Glomerular visceral epithelial cell (primary cell): ENCODE measurements at regions not wholly inside any gene's neighbourhood (a gene's known extent, or its start where the extent isn't known, plus 50 kb on each side); places are given as distances from the start of the nearest gene placed in this dataset.

ENCODE experiments used
- DNase-seq: peaks from one replicate; pipeline ENCODE4 v3.0.0-alpha.2; 2016; ENCODE audit errors: extremely low spot score

DNA sequence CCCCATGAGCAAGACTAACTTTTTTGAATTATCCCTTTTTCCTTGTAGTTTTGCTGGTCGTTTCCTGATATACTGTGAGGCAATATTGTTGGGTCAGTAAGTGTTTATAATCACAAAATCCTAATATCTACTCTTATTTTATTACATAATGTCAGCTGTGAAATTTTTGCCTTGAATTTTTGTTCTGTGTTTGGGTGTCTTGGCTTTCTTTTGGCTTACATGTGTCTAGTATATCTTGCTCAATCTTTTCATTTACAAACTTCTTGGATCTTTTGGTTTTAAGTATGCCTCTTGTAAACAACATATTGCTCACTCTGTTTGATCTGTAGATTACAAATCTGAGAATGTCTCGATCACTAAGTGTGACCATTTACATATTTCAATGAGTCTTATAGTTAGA, 330.3 kb upstream of the ARGLU1 start:
- DNase-seq, result no peak

DNA sequence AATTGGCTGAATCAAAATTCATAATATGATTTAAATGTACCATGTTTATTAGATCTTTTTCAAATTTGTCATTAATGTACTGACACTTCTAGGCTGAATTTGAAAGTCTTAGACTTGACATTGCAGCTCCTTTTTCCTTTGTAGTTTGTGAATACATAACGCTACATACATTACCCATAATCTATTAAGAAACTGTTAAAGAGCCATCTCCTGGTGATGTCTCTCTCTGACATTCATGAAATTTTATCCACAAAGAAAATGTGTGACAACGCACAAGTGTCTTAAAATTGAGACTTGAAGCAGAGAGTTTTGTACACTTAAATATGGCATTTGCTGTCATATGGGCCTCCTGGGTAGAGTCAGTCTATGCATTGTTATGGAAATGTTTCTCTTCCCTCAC, 320.2 kb upstream of the ARGLU1 start:
- DNase-seq, result no peak

DNA sequence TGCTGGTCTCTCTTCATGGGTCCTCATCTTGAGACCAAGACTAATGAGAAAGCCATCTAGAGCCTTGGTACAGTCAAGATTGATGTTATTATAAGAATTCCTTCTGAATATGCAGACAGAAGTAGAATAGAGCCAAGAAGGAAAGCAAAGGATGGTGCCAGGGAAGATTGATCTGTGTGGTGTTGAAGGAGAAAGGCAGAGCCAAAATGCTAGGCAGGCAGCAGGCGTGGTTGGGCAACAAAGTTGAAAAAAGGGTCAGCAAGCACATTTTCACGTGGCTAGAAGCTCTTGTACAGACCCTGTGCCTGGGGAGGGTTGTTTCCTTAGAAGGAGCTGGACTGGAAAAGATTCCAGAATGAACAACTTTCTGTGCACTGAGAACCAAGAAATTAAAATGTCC, 319.7 kb upstream of the ARGLU1 start:
- no peak for DNase-seq

DNA sequence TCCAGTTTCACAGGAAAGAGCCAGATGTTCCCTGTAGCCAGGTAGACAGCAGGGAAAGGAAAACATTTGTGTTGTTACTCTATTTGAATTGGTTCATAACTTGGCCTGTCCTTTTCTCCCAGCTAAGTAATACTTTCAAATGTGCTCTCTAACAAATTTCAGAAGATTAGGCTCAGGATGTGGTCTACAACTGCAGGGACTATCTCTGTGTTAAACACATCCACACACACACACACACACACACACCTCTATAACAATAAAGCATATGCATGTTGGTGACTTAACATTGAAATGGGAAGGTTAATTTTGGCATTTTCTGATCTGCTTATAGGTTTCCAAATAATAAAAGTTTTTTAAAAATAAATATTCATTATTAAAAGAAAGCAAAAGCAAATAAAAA, 316.0 kb upstream of the ARGLU1 start:
- no peak for DNase-seq

DNA sequence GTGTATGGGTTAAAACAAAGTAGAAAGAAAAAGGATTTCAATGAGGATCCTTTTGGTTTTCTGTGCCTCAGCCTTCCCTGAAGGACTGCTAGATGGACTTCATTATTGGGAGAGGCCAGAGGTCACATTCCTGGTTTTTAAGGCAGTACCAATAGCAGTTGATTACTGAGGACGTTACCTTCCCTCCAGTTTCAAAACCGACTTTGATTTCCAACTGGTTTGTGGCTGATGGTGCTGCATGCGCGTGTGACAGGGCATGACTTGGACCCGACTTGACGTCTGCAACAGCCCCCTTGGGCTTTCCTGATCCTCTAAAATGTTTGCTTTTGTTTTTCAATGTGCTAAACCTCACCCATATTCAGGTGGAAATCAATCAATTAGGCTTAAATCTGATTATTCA, 314.3 kb upstream of the ARGLU1 start:
- no peak for DNase-seq

DNA sequence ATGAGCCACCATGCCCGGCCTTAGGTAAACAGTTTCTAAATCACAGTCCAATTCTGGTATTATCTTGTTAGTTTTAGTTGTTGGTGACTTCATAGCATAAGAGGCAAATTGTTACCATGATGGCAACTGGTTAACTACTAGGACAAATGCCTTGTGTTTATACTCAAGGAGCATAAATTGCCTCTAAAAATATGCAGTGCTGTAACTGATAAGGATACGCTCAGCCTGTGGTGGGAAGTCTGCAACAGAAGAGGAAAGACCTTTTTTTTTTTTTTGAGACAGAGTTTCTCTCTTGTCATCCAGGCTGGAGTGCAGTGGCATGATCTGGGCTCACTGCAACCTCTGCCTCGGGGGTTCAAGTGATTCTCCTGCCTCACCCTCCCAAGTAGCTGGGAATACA, 311.9 kb upstream of the ARGLU1 start:
- no peak for DNase-seq

DNA sequence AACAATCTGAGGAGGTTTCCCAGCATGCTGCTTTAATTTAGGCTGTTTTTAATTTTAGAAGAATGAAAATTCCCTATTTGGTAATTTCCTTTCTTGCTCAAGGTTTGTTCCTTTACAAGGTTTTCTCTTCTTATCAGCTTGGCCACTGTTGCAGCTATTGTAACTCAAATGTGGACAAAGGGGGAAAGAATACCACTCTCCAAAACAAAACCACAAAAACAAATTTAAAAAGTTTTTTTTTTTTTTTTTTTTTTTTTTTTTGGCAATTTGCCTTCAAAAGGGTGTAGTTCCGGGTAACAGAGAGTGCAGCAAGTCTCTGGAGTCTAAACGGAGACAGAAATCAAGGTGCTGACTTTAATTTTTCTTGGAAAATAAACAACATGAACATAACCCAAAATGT, 306.4 kb upstream of the ARGLU1 start:
- DNase-seq, result no peak

DNA sequence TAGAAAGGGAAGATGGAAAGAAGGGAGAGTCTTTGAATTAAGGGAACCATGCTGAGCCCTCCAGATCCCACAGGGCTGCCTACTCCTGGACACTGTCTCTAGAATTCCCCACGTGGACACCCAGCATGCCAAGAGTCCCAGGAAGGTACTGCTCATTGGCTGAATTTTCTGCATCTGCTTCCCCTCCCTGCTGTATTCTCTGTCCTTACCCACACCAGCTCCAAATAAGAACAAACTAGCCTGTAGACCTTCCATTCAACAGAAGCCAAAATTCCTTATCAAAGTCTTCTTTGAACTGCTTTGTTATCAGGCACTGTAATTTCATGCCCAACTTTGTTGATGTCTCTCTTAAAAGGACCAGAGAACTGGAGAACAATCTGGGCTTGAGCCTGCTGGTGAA, 305.9 kb upstream of the ARGLU1 start:
- DNase-seq, result no peak

DNA sequence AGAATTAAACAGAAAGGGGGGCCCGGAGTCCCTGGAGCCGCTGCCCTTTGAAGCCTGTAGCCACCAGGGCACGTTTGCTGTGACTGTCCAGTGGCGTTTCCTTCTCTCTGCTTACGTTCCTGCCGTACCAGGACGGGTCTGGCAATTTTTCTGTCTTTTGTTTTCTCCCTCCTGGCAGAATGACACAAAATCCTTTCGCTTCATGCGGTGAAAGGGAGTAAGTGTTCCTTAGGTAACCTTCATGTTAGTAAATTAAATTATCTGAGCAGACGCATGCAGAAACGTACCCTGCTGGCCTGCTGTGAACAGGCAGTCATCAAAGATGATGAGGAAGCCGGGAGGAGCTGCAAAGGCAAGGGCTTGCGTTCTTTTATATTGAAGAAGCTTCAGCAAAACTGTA, 299.3 kb upstream of the ARGLU1 start:
- DNase-seq, result peak; percentile 4

DNA sequence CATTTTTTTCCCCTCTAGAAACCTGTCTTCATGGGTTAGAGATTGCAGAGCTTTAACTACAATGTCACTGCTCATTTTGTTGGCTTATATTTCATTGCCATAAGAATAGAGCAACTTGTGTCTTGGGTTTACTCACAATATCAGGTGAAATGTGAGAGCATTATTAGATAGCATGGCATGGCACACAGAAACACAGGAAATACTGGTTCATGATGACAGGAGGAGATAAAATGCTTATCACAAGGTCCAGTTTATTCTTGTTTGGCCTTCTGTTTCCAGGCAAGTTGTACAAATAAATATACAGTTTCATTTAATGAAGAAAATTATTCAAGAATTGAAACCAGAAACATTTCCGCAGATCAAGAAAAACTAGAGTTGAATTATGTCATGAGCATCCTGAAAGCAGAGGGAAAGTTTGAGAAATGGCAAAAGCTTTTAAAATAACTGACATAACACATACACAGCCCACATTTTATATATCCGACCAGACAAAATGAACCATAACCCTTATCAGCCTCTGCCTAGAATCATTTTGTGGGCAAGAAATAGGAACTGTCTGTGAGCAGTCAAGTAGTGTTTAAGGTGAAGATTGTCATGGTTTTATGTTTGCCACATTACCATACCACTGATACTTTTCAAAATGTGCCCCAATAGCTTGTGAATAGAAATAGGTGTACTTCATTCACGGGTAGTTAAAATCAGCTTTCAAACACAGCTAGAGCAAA, 297.9 kb upstream of the ARGLU1 start:
- no peak for DNase-seq

DNA sequence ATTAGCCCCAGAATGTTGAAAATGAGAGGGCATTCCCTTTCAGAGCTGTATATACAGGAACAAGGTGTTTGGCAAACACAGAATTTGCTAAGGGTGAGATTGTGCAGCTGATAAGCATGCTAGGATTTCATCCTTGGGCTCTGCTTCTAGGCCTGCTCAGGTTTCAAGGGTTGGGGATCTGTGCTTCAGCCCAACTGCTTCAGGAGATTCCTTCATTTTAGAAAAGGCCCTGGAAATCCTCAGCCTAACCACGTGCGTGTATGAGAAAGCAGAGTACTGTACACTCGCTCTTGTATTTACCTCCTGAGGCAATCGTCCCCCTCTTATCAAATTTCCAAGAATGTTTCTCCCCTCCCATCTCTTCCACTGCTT, 291.6 kb upstream of the ARGLU1 start:
- no peak for DNase-seq

DNA sequence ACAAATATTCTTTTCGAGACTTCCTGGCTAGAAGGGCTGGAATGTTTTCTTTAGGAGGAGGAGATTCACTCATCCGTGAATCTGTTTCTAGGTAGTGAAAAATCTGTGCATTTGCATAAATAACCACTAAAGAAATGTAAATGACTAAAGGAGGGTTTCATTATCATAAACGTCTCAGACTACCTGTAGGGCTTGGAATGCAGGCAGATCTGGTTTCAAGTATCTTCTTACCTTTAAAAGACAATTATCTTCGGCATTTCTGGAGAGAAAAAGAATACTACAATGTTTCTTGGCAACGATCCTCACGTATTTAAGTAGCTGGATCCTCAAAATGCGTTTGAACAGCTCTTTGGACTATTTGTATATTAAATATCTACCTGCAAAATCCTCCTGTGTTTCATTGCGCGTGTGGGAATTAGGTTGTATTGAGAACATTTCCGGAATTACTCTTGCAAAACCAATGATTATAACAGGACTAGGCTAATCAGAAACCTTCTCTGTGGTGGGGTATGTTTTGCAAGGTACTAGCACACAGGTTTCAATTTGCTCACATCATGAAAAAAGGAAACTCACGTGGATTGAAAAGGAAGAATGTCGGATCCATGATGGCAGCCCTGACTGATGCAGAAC, 291.1 kb upstream of the ARGLU1 start:
- no peak for DNase-seq

DNA sequence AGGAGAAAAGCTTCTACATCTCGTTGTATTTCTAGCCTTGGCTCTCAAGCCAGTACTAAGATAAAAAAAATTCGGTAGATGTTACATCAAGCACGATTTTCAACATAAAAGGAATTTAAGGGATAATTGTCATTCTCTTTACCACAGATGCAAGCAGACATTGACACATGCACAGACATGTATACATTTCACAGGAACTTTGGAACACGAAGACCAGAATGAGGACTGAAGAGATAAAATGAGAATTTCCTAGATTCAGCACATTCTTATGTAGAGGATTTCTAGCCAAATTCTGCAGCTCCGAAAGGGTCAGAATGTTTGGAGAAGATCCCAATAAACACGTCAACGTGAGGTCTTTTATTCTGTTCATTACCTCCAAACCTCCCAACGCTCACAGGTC, 284.5 kb upstream of the ARGLU1 start:
- no peak for DNase-seq

DNA sequence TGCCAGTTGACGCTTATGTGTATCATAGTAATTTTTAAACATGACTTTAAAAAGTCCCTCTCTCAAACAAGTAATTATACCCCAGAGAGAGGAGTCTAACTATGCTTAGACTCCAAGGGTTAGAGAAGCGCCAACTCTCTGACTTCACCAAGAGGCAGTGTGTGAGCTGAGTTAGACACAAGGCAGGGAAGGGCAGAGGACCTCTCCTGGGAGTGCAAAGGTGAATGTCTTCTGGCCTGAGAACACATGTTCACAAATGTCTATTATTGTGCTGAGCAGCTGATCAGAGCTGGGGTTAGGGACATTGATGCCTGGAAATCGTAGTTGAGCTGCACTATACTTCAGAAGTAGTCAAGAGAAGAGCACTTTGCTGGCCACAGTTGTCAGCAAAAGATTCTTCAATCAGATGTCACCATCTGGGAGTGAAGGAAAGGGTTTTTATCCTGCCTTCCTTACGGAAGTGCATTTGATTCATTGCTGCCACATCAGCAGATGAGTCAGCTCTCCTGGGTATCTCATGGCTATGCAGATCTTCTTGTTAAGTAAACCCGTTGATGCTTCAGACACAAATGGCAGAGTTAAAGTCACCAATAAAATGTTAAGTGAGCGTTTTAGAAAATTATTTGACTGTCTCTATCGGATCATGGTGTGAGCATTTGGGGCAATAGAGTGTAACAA, 283.2 kb upstream of the ARGLU1 start:
- peak; percentile 6 for DNase-seq

DNA sequence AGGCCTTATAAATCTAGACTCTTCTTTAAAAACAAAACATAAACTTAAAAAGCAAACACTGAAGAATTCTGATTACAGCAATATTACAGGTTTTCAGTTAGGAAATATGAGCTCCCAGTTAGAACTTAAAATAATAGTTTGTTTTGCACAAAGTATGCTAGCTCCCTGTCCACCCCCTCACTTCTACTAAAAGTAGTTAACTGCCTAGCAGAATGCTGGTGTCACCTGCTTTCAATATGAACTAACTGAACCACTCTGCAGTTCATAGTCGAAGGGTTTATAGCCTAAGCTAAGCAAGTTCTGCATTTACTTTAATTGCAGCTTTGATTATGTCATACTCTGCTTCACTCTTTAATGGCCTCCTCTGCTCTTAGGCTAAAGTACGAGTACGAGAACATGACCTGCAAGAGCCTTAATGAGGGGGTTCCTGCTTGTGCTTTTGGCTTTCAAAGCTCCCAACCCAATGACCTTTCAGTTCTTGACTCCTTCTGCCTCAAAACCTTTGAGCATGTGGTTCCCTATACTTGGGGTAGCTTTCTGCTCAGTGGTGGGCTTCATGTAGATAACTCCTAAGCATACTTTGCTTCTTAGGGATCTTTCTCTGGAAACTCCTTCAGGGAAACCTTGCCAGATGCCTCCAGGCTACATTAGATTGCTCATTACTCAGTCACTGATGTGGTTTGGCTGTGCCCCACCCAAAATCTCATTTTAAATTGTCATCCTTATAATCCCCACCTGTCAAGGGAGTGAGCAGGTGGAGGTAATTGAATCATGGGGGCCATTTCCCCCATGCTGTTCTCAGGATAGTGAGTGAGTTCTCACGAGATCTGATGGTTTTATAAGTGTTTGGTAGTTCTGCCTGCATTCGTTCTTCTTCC, 278.9 kb upstream of the ARGLU1 start:
- DNase-seq, result no peak

DNA sequence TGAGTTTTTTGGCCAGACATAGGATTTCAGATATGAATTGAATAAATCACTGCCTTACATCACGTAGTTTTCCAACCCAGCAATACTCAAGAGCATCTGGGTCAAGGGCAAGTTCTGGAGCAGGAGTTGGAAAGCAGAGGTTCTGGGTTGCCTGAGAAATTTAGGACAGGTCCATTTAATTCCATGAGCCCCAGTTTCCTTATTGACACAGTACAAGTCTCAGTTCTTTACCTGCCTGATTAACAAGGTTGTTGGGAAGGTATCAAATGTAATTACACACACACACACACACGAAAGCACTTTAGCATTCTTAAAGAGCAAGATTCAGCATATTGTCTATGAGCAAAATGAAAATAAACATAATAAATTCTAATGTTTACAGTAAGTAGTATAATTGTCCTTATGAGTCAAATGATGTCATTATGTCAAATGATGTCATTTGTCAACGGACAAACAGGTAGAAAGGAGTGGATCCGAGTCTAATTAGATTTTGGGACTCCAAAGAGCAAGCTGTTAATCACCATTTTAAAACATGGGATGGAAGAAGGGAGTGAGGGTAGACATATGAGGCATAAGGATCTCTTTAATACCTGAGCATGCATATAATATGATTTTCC, 268.4 kb upstream of the ARGLU1 start:
- no peak for DNase-seq

DNA sequence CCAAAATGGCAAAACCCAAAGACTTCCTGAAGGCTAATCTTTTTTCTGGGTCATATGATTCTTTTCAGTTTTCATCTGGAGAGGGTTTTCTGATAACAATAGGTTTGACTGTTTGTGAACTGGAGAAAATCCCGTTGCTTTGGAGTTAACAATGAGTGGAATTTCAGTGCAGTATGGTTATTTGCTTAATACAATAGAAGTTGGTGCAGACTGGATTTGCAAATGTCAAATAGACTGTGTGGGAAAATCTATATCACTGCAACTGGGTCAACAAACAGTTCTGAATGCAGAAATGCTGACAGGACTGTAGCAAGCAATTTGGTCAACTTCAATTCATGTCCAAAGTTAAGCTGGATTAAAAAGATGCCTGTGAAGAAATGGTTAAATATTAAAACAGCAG, 267.5 kb upstream of the ARGLU1 start:
- no peak for DNase-seq

DNA sequence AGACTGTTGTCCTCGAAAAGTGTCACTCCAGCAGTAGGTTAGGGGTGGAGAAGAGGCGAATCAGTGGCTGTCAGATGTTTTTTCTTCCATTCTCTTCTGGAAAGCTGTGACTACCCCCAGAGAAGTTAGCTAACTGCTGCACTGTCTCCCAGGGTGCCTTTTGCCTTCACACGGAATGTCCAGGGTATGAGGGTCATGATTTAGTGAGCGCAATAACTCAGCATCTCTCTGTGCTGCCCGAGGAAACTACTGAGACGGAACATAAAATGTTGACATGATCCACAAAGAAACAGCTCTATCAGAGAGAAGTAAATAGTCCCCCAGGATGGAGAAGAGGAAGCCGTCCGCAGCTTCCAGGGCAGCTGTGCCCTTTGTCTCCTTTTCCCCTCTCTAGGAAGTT, 254.0 kb upstream of the ARGLU1 start:
- no peak for DNase-seq

DNA sequence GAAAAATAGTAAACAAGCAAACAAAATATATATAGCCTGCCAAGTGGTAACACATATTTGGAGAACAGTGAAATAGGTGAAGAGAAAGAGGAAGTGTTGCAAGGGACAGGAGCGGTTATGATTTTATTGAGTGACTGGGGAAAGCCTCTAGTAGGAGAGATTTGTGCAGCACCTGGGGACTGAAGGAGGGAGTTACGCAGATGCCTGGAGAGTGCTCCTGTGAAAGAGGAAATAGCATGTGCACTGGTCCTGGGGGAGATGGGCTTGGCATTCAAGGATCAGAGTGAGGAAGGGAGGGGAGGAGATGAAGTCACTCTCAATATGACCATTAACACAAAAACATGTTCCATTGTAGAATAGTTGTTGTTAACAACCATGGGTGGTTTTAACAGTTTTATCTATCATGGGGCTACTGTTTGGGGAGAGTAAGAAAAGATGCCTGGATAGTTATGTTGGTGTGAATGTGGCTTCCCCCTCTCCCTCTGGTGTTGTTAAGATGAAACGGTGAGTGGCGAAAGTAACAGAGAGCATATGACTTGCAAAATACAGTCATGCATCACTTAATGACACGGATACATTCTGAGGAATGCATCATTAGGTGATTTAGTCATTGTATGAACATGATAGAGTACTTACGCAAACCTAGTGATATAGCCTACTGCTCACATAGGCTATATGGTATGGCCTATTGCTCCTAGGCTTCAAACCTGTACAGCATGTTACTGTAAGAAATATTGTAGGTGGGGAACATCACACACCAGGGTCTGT, 251.7 kb upstream of the ARGLU1 start:
- no peak for DNase-seq

DNA sequence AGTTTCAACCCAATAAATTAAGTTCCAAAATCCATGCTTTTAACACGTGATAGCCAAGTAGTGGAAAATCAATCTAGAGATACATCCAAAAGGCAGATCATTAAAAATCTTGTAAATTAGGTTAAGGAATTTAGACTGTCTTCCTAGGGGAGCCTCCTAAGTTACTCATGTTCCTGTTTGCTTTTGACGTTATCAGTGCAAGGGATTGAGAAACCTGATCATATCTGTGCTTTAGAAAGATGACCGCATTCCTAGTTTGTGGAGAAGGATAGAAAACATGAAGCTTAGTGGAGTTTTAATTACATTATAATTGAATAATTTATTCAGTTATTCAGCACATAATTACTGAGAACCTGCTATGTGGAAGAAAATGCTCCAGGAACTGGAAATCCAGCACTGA, 251.0 kb upstream of the ARGLU1 start:
- DNase-seq, result no peak

DNA sequence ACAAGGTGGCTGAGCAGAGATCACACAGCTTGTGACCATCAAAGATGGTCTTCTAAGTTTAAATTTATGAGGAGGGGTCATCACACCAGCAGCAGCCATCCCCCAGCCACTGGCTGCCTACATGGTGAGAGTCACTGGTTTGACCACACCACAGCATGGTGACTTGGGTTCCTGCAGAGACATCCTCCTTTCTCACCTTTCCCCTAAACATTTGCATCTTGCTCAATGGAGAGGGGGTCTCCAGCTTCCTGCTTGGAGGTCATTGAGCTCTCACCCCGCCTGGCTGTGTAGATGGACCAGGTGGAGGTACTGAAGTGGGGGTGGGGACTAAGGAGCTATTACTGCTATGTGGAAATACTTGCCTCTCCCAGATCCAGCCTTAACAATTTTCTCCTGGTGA, 247.6 kb upstream of the ARGLU1 start:
- no peak for DNase-seq
